Trophoblast cell (in vitro differentiated cells and primary cell): ENCODE measurements at regions not wholly inside any gene's neighbourhood (a gene's known extent, or its start where the extent isn't known, plus 50 kb on each side); places are given as distances from the start of the nearest gene placed in this dataset.
A peak's percentile ranks its signal among the peaks of the same experiment; 100 is the strongest.

Source experiments
- DNase-seq, 2 donors: peaks; one replicate each; pipeline ENCODE4 v3.0.0-alpha.2; 2016
- H2AFZ ChIP-seq: 2 replicates; pipeline ENCODE4 v1.6.1; 2013; ENCODE audit warnings: low read length, moderate library complexity, mild to moderate bottlenecking; ENCODE audit not compliant: insufficient read depth, poor library complexity
- H2AK5ac ChIP-seq: 2 replicates; pipeline ENCODE4 v1.6.1; 2013; ENCODE audit warnings: mild to moderate bottlenecking, low read length
- H2BK120ac ChIP-seq: 2 replicates; pipeline ENCODE4 v1.6.1; 2013; ENCODE audit warnings: low read length, mild to moderate bottlenecking, moderate library complexity; ENCODE audit not compliant: insufficient read depth, poor library complexity
- H2BK12ac ChIP-seq: 2 replicates; pipeline ENCODE4 v1.6.1; 2013; ENCODE audit warnings: mild to moderate bottlenecking, low read length, moderate library complexity
- H2BK5ac ChIP-seq: 2 replicates; pipeline ENCODE4 v1.6.1; 2013; ENCODE audit warnings: low read length, low read depth, moderate library complexity, mild to moderate bottlenecking; ENCODE audit not compliant: poor library complexity
- H3K14ac ChIP-seq: 2 replicates; pipeline ENCODE4 v1.6.1; 2013; ENCODE audit warnings: mild to moderate bottlenecking, low read length
- H3K18ac ChIP-seq: 2 replicates; pipeline ENCODE4 v1.6.1; 2013; ENCODE audit warnings: mild to moderate bottlenecking, low read length
- H3K23ac ChIP-seq: 2 replicates; pipeline ENCODE4 v1.6.1; 2013; ENCODE audit warnings: low read length
- H3K27ac ChIP-seq: 2 replicates; pipeline ENCODE4 v1.5.1; 2013; ENCODE audit warnings: low read depth, mild to moderate bottlenecking, inconsistent platforms, low read length, moderate library complexity
- H3K27me3 ChIP-seq: 2 replicates; pipeline ENCODE4 v1.6.1; 2013; ENCODE audit warnings: inconsistent platforms, mild to moderate bottlenecking, low read length, moderate library complexity; ENCODE audit not compliant: insufficient read depth
- H3K36me3 ChIP-seq, 2 experiments: 1 replicate in 1 of 2; 2 replicates in 1 of 2; pipeline ENCODE4 v1.6.1; 2013; ENCODE audit warnings: low read length in 2 of 2, mild to moderate bottlenecking in 2 of 2, moderate library complexity in 1 of 2; ENCODE audit not compliant: insufficient read depth in 2 of 2, control insufficient read depth in 1 of 2
- H3K4ac ChIP-seq: 2 replicates; pipeline ENCODE4 v1.6.1; 2013; ENCODE audit warnings: low read depth, mild to moderate bottlenecking, low read length, moderate library complexity
- H3K4me1 ChIP-seq, 2 experiments: 1 replicate in 1 of 2; 2 replicates in 1 of 2; pipeline ENCODE4 v1.6.1; 2013; ENCODE audit warnings: low read length in 2 of 2, mild to moderate bottlenecking in 2 of 2, moderate library complexity in 1 of 2; ENCODE audit not compliant: insufficient read depth in 2 of 2, control insufficient read depth in 1 of 2
- H3K4me2 ChIP-seq: 2 replicates; pipeline ENCODE4 v1.6.1; 2013; ENCODE audit warnings: inconsistent platforms, mild to moderate bottlenecking, low read length, moderate library complexity
- H3K4me3 ChIP-seq: 2 replicates; pipeline ENCODE4 v1.5.1; 2013; ENCODE audit warnings: mild to moderate bottlenecking, low read depth, low read length, inconsistent platforms
- H3K79me1 ChIP-seq: one replicate; pipeline ENCODE4 v1.6.1; 2013; ENCODE audit warnings: low read length
- H3K79me2 ChIP-seq: 2 replicates; pipeline ENCODE4 v1.6.1; 2013; ENCODE audit warnings: low read length, mild to moderate bottlenecking; ENCODE audit not compliant: control insufficient read depth, insufficient read depth, poor library complexity
- H3K9ac ChIP-seq: 2 replicates; pipeline ENCODE4 v1.6.1; 2013; ENCODE audit warnings: mild to moderate bottlenecking, low read length
- H3K9me3 ChIP-seq: 2 replicates; pipeline ENCODE4 v1.6.1; 2013; ENCODE audit warnings: low read depth, mild to moderate bottlenecking, control low read depth, inconsistent platforms, low read length; ENCODE audit not compliant: insufficient read depth
- H4K12ac ChIP-seq: 2 replicates; pipeline ENCODE4 v1.6.1; 2013; ENCODE audit warnings: low read depth, mild to moderate bottlenecking, low read length, moderate library complexity
- H4K8ac ChIP-seq: 2 replicates; pipeline ENCODE4 v1.6.1; 2013; ENCODE audit warnings: low read depth, mild to moderate bottlenecking, low read length, moderate library complexity
- H4K91ac ChIP-seq: one replicate; pipeline ENCODE4 v1.6.1; 2013; ENCODE audit warnings: low read depth, mild to moderate bottlenecking, low read length, moderate library complexity
- WGBS: extraction: QIAGEN DNeasy Blood & Tissue Kit; methylation state at CpG from one replicate; pipeline ENCODE4 v1.1.7; 2013; ENCODE audit warnings: missing lambda C conversion rate; ENCODE audit not compliant: insufficient read length, insufficient coverage; ENCODE audit errors: extremely low coverage; 5-methylcytosine and 5-hydroxymethylcytosine counted together

- no peaks in the 10 kb centered on the region for H3K79me1 ChIP-seq
- no peak overlapping the region for H2BK120ac ChIP-seq
- no peaks in the 10 kb centered on the region for H3K79me2 ChIP-seq
- no peak overlapping the region for H2BK5ac ChIP-seq
- no peak overlapping the region for H2AK5ac ChIP-seq
- H3K4me2 ChIP-seq: no peak overlapping the region
- no peak overlapping the region for H4K12ac ChIP-seq
- no peaks in the 10 kb centered on the region for H3K27me3 ChIP-seq
- WGBS: no CpG with 5 or more reads among the region's 2 CpGs
- no peak overlapping the region for H3K4me3 ChIP-seq
- H3K18ac ChIP-seq: no peak overlapping the region
- no peak overlapping the region for H3K9ac ChIP-seq
- H3K23ac ChIP-seq: no peak overlapping the region
- no peak overlapping the region for H3K4ac ChIP-seq
- H4K91ac ChIP-seq: no peak overlapping the region
- H3K4me1 ChIP-seq: no peaks in the 10 kb centered on the region
- H3K36me3 ChIP-seq: no peaks in the 10 kb centered on the region
- H3K9me3 ChIP-seq: peaks cover 6% of the 10 kb centered on the region
- DNase-seq: no peak
- H2AFZ ChIP-seq: no peak overlapping the region
- H3K27ac ChIP-seq: no peak overlapping the region
- H3K14ac ChIP-seq: no peak overlapping the region
- H4K8ac ChIP-seq: no peak overlapping the region
- H2BK12ac ChIP-seq: no peak overlapping the region
These were observed 410.9 kb upstream of the CYRIA start for GRCh38 chr2:17076533-17076932.

GRCh38 chr2:17070711-17071110 lies 405.1 kb upstream of the CYRIA start:
- no peak overlapping the region for H3K23ac ChIP-seq
- H2AFZ ChIP-seq: no peak overlapping the region
- no peaks in the 10 kb centered on the region for H3K27me3 ChIP-seq
- DNase-seq: no peak
- no peak overlapping the region for H3K18ac ChIP-seq
- H3K9me3 ChIP-seq: peaks cover 4% of the 10 kb centered on the region
- no peak overlapping the region for H2BK120ac ChIP-seq
- no peaks in the 10 kb centered on the region for H3K4me1 ChIP-seq
- H4K8ac ChIP-seq: no peak overlapping the region
- H3K14ac ChIP-seq: no peak overlapping the region
- no peak overlapping the region for H3K4me3 ChIP-seq
- H3K4ac ChIP-seq: no peak overlapping the region
- no peaks in the 10 kb centered on the region for H3K79me1 ChIP-seq
- no peak overlapping the region for H4K12ac ChIP-seq
- no peak overlapping the region for H3K27ac ChIP-seq
- H4K91ac ChIP-seq: no peak overlapping the region
- H2AK5ac ChIP-seq: no peak overlapping the region
- no peaks in the 10 kb centered on the region for H3K79me2 ChIP-seq
- no peak overlapping the region for H3K4me2 ChIP-seq
- no peaks in the 10 kb centered on the region for H3K36me3 ChIP-seq
- no peak overlapping the region for H3K9ac ChIP-seq
- H2BK12ac ChIP-seq: no peak overlapping the region
- no peak overlapping the region for H2BK5ac ChIP-seq

GRCh38 chr2:17069564-17069963 lies 403.9 kb upstream of the CYRIA start:
- peak in 1 of 2 donors; percentile 15 for DNase-seq
- Histone ChIP-seq H3K14ac (no peak overlapping the region), H3K4me1 (no peaks in the 10 kb centered on the region), H4K8ac (no peak overlapping the region), H2AFZ (no peak overlapping the region), H3K27me3 (no peaks in the 10 kb centered on the region), H3K9me3 (peaks cover 4% of the 10 kb centered on the region), H3K23ac (no peak overlapping the region), H4K12ac (no peak overlapping the region), H3K36me3 (no peaks in the 10 kb centered on the region), H3K79me2 (no peaks in the 10 kb centered on the region), H2AK5ac (no peak overlapping the region), H3K27ac (no peak overlapping the region), H3K18ac (no peak overlapping the region), H3K4me2 (no peak overlapping the region), H3K4ac (no peak overlapping the region), H4K91ac (no peak overlapping the region), H3K4me3 (no peak overlapping the region), H3K79me1 (no peaks in the 10 kb centered on the region), H3K9ac (no peak overlapping the region), H2BK12ac (no peak overlapping the region), H2BK5ac (no peak overlapping the region), H2BK120ac (no peak overlapping the region)
- no CpG with 5 or more reads among the region's 4 CpGs for WGBS

GRCh38 chr2:17068021-17068420 lies 402.4 kb upstream of the CYRIA start:
- no peak for DNase-seq
- H2BK120ac ChIP-seq: no peak overlapping the region
- H3K14ac ChIP-seq: no peak overlapping the region
- no peak overlapping the region for H3K27ac ChIP-seq
- no peak overlapping the region for H3K4me3 ChIP-seq
- no peak overlapping the region for H4K8ac ChIP-seq
- no CpG with 5 or more reads among the region's 4 CpGs for WGBS
- H3K4me2 ChIP-seq: no peak overlapping the region
- H2BK5ac ChIP-seq: no peak overlapping the region
- H3K18ac ChIP-seq: no peak overlapping the region
- H3K27me3 ChIP-seq: no peaks in the 10 kb centered on the region
- H2AK5ac ChIP-seq: no peak overlapping the region
- no peaks in the 10 kb centered on the region for H3K79me1 ChIP-seq
- H3K79me2 ChIP-seq: no peaks in the 10 kb centered on the region
- no peak overlapping the region for H2AFZ ChIP-seq
- H3K36me3 ChIP-seq: no peaks in the 10 kb centered on the region
- peaks cover 4% of the 10 kb centered on the region for H3K9me3 ChIP-seq
- H4K91ac ChIP-seq: no peak overlapping the region
- no peaks in the 10 kb centered on the region for H3K4me1 ChIP-seq
- no peak overlapping the region for H3K23ac ChIP-seq
- H3K9ac ChIP-seq: no peak overlapping the region
- no peak overlapping the region for H3K4ac ChIP-seq
- H4K12ac ChIP-seq: no peak overlapping the region
- H2BK12ac ChIP-seq: no peak overlapping the region
